ENCODE measurements at regions not wholly inside any gene's neighbourhood (a gene's known extent, or its start where the extent isn't known, plus 50 kb on each side); places are given as distances from the start of the nearest gene placed in this dataset.

- TF ChIP-seq EP300 (IDR thresholded peaks at IDR 0.05) (no peak), CTCF (IDR thresholded peaks at IDR 0.05) (no peak), POLR2A (IDR thresholded peaks at IDR 0.05) (no peak)
These were observed 624.7 kb upstream of the ACO1 start for GRCh38 chr9:31759703-31760102.

Measured in ovary (tissue), 3 donors.